Mucosa of descending colon (tissue), 3 donors: ENCODE measurements at regions not wholly inside any gene's neighbourhood (a gene's known extent, or its start where the extent isn't known, plus 50 kb on each side); places are given as distances from the start of the nearest gene placed in this dataset.
A peak's percentile ranks its signal among the peaks of the same experiment; 100 is the strongest.

ENCODE experiments used
- ATAC-seq: fragments of 200-7000 bp; cut with Tn5 transposase; one replicate; pipeline ENCODE4 v1.9.1; 2020; ENCODE audit warnings: mild to moderate bottlenecking, moderate library complexity
- DNase-seq, 3 donors: peaks; one replicate each; pipeline ENCODE4 v3.0.0-alpha.2; 2020
- H3K36me3 ChIP-seq: fragments of 200-600 bp; one replicate; pipeline ENCODE4 v1.8.0; 2021; ENCODE audit warnings: low read depth, mild to moderate bottlenecking
- H3K4me1 ChIP-seq: fragments of 200-600 bp; one replicate; pipeline ENCODE4 v1.8.0; 2021; ENCODE audit warnings: low read depth, mild to moderate bottlenecking
- H3K4me3 ChIP-seq: fragments of 200-600 bp; one replicate; pipeline ENCODE4 v1.8.0; 2021; ENCODE audit warnings: mild to moderate bottlenecking
- H3K9me3 ChIP-seq: fragments of 200-600 bp; one replicate; pipeline ENCODE4 v1.8.0; 2021; ENCODE audit warnings: mild to moderate bottlenecking
- intact Hi-C, 2 donors: fragments of 100-400 bp; cut with DNase I in 1 of 2; cut with micrococcal nuclease in 1 of 2; formaldehyde crosslinking; loops; one replicate each; pipeline versions ENCODE4 v1.11.0 to v1.11.1; 2022; cut with DNase I, micrococcal nuclease
- TF ChIP-seq, protein P1 (sequence below): fragments of 200-600 bp; IDR thresholded peaks from one replicate; pipeline ENCODE4 v1.8.0; 2022; ENCODE audit warnings: antibody characterized with exemption, mild to moderate bottlenecking
- donor health status: DM: no; HTN: no; CAD: no; lungs with moderate emphysema.
- donor health status: DM: no; HTN: no; CAD: no.
- donor health status: DM: no; HTN: yes; CAD: no.

- TF ChIP-seq, protein P1, sequence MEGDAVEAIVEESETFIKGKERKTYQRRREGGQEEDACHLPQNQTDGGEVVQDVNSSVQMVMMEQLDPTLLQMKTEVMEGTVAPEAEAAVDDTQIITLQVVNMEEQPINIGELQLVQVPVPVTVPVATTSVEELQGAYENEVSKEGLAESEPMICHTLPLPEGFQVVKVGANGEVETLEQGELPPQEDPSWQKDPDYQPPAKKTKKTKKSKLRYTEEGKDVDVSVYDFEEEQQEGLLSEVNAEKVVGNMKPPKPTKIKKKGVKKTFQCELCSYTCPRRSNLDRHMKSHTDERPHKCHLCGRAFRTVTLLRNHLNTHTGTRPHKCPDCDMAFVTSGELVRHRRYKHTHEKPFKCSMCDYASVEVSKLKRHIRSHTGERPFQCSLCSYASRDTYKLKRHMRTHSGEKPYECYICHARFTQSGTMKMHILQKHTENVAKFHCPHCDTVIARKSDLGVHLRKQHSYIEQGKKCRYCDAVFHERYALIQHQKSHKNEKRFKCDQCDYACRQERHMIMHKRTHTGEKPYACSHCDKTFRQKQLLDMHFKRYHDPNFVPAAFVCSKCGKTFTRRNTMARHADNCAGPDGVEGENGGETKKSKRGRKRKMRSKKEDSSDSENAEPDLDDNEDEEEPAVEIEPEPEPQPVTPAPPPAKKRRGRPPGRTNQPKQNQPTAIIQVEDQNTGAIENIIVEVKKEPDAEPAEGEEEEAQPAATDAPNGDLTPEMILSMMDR, result no peak
- ATAC-seq (no peak), DNase-seq (no peak)
- Histone ChIP-seq H3K9me3 (no peaks in the 10 kb centered on the region), H3K36me3 (no peaks in the 10 kb centered on the region), H3K4me3 (no peak overlapping the region), H3K4me1 (no peaks in the 10 kb centered on the region)
- intact Hi-C loops, result no loop called here
Measured at GRCh38 chr3:112741983-112742382, 101.0 kb upstream of the CCDC80 start.

GRCh38 chr3:112740835-112741234, 99.9 kb upstream of the CCDC80 start:
- intact Hi-C loops, result no loop called here
- ATAC-seq, result no peak
- TF ChIP-seq, protein P1, result no peak
- H3K4me1 ChIP-seq, result no peaks in the 10 kb centered on the region
- no peaks in the 10 kb centered on the region for H3K36me3 ChIP-seq
- no peak for DNase-seq
- no peak overlapping the region for H3K4me3 ChIP-seq
- H3K9me3 ChIP-seq, result no peaks in the 10 kb centered on the region

GRCh38 chr3:112739252-112739965, 98.5 kb upstream of the CCDC80 start:
- Histone ChIP-seq H3K4me1 (no peaks in the 10 kb centered on the region), H3K36me3 (no peaks in the 10 kb centered on the region), H3K4me3 (no peak overlapping the region), H3K9me3 (no peaks in the 10 kb centered on the region)
- intact Hi-C loops, result loop anchor here in 1 of 2 donors (10.0 kb wide), 1 partner anchor 235 kb away; the partner anchor contains the start of gene CD200R1
- ATAC-seq (no peak), DNase-seq (no peak)
- TF ChIP-seq, protein P1, result no peak

GRCh38 chr3:112738366-112738765, 97.4 kb upstream of the CCDC80 start:
- no peaks in the 10 kb centered on the region for H3K4me1 ChIP-seq
- DNase-seq, result no peak
- H3K9me3 ChIP-seq, result no peaks in the 10 kb centered on the region
- intact Hi-C loops, result loop anchor here in 1 of 2 donors (10.0 kb wide), 1 partner anchor 236 kb away; the partner anchor contains the start of gene CD200R1
- TF ChIP-seq, protein P1, result no peak
- no peak for ATAC-seq
- H3K36me3 ChIP-seq, result no peaks in the 10 kb centered on the region
- H3K4me3 ChIP-seq, result no peak overlapping the region

GRCh38 chr3:112736805-112737566, 96.0 kb upstream of the CCDC80 start:
- no peak overlapping the region for H3K4me3 ChIP-seq
- no peaks in the 10 kb centered on the region for H3K9me3 ChIP-seq
- no peaks in the 10 kb centered on the region for H3K4me1 ChIP-seq
- no peaks in the 10 kb centered on the region for H3K36me3 ChIP-seq
- intact Hi-C loops, result loop anchor here in 1 of 2 donors (10.0 kb wide), 1 partner anchor 238 kb away; the partner anchor contains the start of gene CD200R1
- no peak for DNase-seq
- peak; percentile 37 for ATAC-seq
- TF ChIP-seq, protein P1, result no peak
